NCI-H1048 (cell line): ENCODE measurements at regions not wholly inside any gene's neighbourhood (a gene's known extent, or its start where the extent isn't known, plus 50 kb on each side); places are given as distances from the start of the nearest gene placed in this dataset.
"Not testable (repeated sequence)": the region's sequence is repeated elsewhere in the genome, so short reads cannot be mapped to it uniquely, and the experiment has no call there.

Experiments
- DNase-seq: peaks from one replicate; lab custom pipeline; 2025; lab: John Stamatoyannopoulos, UW

DNA sequence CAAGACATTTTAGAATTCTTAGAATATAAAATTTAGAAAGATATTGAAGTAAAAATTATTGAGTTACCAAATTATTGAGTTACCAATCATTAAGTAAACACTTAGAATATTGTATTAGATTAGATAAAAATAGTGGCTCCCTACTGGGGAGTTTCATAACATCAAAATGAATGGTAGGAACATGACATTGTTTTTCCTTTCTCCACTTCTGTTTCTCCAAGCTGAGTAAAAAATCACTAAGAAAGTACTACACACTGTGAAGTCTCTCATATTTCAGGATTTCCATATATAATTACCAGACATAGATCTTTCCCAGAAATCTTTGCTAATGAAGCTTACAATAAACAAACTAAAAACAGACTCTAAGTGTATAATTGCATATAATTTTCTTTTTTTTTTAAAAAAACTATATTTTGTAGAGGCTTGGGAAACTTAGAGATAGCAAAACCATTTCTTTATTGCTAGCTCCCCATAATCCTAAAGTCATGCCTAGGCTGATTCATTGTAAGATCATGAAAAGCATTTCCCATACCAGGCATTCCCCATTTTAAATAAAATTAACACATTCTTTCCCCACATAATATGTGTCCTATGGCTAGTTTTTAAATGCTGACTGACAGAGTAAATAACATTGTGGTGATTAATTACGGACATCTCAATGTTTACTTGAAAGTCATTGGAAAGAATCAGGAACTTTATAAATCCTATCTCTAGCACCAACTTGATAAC lies 1408.7 kb upstream of the GOT2 start:
- DNase-seq = no peak

DNA sequence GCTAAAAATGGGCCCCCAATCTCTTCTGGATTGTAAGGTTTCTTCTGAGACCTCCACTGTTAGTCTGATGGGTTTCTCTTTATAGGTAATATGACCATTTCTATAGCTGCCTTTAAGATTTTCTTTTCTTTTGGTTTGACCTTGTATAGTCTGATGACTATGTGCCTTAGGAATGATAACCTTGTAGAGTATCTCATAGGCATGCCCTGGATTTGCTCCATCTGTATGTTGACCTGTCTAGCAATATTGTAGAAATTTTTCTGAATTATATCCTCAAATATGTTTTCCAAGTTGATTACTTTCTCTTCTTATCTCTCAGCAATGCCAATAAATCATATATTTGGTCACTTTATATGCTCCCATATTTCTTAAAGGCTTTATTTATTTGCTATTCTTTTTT lies 1403.8 kb upstream of the GOT2 start:
- DNase-seq = no peak

DNA sequence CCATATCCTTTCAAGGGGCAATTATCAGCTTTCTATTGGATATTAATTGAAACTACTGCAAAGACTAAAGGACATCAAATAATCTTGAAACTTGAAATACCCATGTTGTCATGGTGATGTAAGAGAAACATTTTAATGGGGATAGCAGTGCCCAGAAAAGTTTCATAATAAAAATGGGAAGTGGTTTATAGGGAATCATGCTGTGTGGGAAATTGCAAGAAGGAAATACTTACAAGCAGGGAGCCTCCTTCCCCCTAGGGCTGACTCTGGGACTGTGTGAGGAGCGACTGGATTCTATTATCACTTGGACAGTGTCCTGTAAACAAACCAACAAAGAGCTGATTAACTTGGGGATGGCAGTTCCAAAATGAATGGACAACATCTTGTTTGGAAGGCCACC lies 1393.1 kb upstream of the GOT2 start:
- no peak for DNase-seq

DNA sequence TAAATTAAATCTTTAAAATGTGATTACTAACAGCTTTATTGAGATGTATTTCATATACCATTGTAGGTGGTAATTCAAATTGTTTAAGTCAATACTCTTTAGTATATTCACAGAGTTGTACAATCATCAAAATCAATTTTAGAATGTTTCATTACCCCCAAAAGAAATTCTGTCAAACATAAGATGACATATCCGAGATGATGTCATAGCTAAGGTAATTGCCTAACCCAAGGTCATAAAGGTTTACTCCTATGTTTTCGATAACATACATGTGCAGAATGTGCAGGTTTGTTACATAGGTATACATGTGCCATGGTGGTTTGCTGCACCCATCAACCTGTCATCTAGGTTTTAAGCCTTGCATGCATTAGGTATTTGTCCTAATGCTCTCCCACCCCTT lies 1392.0 kb upstream of the GOT2 start:
- not testable (repeated sequence) for DNase-seq

DNA sequence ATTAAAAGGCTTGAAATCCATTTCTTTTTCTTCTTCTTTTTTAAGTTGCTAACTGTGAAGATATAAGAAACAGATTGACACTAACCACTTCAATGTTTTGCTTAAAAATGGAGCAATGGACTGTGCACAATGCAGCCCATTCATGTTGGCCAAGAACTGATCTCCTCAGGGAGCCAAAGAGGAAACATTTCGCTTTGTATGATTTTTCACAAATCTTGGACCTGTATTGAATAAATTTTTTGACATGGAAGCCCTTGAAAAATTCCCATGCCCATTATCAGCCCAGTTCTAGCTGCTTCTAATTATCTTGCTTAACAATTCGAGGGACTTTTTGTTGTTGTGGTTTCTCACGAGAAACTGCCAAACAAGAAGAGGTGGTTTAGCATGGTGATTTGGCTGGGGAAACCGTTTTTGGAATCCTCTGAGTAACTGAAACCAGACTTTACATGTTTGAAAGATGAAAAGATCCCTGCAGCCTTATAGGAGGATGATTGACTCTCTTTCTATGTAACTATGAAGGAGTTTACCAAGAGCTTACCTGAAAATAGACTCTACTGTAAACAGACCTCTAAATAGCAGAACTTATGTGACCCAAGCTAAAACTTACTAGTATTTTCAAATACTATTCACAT lies 1389.4 kb upstream of the GOT2 start:
- DNase-seq = no peak

DNA sequence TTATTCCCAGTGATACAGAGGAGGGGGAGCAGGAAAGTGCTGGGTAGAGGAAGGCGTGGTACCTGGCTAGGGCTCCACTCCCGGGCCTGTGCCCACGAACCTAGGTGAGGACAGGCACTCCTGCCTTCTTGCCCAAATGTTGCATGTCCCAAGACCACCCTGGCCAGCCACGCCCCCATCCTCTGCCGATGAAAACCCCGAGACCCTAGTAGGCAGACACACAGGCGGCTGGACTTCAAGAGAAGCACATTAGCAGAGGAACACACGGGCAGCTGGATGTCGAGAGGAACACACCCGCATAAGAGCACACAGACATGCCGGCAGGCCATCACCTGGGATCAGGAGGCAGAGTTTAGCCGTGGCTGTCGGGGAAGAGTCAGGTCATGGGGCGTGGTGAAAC lies 1386.5 kb upstream of the GOT2 start:
- no peak for DNase-seq

DNA sequence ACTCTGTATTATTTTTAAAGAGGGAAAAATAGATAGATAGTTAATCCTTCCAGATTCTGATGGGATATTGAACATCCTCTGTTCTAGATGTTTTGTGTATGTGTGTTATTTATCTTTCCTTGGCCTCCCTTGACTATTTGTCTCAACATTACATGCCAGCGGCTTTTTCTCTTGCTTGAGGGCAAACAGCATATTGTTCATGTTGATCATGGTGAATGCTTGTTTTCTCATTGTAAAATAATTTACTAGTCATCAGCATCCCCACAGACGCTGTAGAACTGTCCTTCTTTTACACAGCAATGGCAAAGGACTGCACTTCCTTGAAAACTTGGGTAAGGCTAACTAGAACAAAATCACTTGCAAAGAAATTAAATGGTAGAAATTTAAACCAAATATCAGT lies 1376.4 kb upstream of the GOT2 start:
- no peak for DNase-seq

DNA sequence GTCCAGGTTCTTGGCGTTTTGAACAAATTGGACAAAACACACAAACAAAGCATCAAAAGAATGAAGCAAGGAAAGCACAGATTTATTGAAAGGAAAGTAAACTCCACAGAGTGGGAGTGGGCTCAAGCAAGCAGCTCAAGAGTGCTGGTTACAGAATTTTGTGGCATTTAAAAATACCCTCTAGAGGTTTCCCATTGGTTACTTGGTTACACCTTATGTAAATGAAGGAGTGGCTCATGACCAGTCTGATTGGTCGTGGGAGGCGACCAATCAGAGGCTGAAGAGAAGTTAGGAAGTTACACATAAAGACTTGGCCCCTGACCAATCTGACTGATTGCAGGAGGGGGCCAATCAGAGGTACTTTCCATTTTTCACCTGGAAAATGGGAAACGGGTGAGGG lies 1373.8 kb upstream of the GOT2 start:
- no peak for DNase-seq

DNA sequence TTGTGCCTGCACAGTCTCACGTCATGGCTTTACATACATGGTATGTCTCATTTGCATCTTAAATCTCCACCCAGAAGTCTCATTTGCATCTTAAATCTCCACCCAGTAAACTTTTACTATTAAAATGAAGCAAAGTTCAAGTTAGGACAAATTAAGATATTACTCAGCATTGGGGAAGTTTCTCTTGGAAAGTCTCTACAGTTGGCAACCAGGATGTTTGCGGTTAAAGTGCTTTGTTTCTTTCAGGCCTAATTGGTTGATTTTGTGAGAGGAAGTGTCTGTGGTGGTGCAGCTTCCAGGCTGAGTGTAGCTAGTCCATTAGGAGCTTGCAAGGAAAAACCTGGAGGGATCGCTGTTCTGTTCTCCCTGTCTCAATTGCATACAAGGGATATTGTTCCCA lies 1373.3 kb upstream of the GOT2 start:
- DNase-seq = no peak

DNA sequence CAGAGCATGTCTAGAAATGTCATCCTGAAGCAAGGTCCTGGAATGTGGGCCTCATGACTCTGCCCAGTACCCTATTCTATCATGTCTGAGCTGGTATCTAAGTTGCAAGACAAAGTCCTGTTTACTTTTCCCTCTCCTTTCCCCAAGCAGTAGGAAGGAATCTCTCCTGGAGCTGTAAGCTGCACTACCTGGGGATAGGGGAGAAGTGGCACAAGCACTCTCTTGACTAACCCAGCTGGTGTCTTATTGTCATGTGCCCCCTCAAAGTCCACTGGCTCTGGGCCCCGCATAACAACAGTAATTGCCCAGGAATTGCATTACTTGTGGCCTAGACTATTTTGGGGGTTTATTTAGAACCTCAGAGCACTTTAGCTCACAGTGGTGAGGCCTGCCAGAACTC lies 1366.3 kb upstream of the GOT2 start:
- no peak for DNase-seq

DNA sequence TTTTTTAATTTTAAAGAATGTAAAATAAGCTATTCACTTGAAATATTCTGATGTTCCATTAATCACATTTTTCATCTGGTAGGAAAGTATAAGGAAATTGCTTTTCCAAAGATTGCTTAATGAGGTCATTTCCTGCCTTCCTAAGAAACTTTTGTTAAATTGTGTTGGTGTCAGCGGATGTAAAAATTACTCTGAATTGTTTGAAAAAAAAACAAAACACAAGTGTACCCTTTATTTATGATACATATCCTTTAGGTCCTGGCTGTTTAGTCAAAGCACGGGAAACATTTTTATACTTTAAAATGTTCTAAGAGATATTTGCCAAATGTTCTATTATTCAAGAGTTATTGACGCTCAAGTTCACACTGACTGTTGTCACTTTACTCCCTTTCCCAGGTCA lies 1357.4 kb upstream of the GOT2 start:
- no peak for DNase-seq

DNA sequence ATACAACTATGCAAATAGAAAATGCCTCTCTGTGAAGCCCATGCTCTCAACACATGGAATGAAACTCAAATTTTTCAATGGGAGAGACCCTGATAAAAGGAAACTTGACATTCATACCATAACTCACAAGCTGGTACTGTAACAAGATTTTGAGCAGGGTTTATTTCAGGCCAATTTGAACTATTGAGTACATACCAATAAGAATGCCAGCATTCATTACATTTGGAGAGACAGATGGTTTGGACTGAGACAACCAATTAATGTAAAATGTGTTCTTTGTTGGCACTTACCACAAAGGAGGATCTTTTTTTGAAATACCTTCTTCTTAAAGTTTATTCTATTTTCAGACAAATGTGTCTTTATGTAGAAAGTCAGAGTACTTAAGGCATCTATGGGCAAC lies 1357.0 kb upstream of the GOT2 start:
- DNase-seq = no peak

DNA sequence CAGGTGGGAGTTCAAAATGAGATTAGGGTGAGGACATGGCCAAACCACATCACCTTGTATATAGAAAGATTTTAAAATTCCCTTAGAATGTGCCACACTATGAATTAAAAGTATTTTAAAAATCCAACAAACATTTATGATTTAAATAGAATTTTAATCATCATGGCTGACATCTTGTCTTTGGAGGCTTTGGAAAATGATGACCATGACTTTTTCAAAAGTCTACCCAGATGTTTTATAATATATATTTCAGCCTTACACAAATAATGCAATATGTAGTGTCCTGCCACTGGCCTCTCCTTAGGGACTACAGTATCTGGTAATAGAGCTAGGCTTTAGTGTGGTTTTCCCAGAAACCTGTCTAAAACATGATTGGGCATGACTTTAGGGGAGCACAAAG lies 1353.4 kb upstream of the GOT2 start:
- no peak for DNase-seq

DNA sequence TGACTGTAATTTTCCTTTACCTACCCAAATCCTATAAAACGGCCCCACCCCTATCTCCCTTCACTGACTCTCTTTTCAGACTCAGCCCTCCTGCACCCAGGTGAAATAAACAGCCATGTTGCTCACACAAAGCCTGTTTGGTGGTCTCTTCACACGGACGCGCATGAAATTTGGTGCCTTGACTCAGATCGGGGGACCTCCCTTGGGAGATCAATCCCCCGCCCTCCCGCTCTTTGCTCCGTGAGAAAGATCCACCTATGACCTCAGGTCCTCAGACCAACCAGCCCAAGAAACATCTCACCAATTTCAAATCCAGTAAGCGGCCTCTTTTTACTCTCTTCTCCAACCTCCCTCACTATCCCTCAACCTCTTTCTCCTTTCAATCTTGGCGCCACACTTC lies 1344.7 kb upstream of the GOT2 start:
- not testable (repeated sequence) for DNase-seq

DNA sequence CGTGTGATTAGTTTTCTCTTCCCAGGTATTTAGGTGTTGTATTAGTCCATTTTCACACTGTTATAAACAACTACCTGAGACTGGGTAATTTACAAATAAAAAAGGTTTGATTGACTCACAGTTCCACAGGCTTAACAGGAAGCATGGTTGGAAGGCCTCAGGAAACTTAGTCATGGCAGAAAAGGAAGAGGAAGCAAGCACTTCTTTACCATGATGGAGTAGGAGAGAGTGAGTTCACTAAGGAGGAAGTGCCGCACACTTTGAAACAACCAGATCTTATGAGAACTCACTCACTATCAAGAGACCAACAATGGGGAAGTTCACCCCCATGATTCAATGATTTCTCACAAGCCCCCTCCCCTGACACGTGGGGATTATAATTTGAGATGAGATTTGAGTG lies 1343.7 kb upstream of the GOT2 start:
- no peak for DNase-seq

DNA sequence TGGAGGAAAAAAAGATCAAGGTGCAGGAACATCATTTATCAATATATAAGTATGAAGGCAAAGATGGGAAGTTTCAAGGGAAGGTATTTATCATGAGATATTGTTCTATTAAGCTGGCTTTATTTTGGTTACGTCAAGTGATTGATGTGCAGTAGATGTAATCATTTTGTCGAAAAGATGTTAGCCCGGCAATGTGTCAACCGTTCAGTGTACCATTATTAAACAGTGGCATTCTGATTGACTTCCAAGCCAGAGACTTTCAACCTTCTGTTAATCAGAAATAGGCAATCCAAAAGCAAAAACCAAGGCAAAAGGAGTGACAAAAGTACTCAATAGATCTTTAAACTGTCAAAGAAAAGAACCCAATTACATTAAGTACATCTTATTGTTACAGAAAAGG lies 1340.3 kb upstream of the GOT2 start:
- no peak for DNase-seq

DNA sequence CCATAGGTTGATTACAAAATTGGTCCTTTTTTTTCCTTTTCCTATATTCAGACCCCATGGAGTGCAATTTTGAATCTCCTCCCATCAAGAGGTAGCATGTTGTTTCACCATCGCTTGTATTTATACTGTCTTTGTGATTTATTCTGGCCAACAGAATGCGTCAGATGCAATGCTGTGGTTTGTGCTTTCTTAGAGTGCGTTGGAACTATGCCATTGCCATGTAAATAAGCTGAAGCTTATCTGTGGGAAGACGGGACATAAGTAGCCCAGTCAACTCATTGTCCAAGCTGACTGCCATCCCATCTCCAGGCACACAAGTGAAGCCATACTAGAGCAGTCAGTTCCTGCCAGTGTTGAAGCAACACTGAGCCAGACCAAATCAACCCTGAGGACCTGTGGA lies 1339.3 kb upstream of the GOT2 start:
- no peak for DNase-seq

DNA sequence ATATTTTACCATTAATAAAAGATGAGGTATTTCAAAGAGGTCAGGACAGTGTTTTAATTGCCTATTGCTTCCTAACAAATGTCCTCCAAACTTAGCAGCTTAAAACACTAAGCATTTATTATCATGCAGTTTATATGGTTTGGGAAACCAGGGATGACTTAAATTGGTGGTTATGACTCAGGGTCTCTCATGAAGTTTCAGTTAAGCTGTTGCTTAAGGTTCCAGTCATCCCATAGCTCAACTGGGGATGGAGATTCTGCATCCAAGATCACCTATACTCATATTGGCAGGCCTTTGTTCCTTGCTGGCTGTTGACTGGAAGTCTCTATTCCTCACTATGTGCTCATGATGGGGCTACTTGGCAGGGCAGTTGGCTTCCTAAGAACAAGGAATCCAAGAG lies 1329.9 kb upstream of the GOT2 start:
- no peak for DNase-seq

DNA sequence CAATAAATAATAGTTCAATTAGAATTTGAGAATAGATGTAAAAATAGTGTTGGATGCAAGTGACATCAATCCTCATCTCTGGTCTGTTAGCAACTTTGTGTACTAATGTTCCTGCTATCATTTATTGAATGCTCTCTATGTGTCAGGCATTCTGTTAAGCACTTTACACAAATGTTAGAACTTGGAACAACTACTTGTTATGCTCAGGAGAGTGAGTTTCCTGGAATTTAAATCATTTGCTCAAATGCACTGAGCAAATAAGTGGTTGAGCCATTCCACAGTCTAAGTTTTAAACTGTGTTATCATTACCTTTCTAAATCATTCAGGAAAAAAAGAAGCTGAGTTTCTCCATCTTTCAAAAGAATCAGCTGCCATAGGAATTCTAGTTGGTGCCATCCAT lies 1327.3 kb upstream of the GOT2 start:
- no peak for DNase-seq

DNA sequence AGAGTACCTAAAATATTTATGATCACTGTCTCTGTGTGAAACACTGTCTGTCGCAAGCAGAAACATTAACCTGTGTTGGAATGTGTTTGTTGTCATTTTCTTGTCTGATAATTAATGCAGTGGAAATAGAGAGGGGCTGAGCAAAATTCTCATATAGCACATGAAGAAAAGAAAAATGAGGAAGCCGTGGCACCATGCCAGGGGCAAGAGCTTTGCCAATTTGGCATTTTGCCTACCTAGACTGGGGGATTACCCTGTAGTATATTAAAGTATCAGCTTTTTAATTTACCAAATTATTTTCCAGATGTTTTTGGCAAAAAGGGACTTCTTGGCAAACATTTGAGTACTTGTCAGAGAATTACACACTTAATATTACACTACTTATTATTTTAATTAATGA lies 1326.6 kb upstream of the GOT2 start:
- DNase-seq = no peak

DNA sequence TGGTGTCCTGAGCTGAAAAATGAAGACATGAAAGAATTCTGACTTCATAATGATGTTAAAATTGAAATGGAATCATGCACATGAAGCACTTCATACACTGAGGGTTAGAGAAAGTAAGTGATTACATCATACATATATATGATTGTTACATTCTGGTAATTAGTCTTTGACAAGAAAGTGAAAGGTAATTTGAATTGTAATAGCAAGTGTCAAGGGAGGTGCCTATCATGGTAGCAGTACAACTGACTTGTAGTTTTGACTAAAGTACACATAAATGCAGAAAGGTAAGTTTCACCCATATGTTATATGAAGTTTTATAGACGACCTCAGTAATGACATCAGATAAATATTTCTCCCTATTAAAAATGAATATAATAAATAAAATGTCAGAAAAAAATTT lies 1325.0 kb upstream of the GOT2 start:
- no peak for DNase-seq

DNA sequence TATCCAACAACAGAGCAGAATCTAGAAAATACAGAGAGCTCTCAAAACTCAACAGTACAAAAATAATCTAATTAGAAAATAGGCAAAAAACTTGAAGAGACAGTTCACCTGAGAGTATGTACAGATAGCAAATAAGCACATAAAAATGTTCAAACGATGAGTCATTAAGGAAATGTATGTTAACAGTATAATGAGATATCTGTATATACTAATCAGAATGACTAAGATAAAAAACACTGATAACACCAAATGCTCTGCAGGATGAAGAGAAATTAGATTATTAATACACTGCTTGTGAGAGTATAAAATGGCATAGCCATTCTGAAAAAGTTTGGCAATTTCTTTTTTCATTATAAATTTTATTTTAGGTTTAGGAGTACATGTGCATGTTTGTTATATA lies 1307.6 kb upstream of the GOT2 start:
- DNase-seq = no peak

DNA sequence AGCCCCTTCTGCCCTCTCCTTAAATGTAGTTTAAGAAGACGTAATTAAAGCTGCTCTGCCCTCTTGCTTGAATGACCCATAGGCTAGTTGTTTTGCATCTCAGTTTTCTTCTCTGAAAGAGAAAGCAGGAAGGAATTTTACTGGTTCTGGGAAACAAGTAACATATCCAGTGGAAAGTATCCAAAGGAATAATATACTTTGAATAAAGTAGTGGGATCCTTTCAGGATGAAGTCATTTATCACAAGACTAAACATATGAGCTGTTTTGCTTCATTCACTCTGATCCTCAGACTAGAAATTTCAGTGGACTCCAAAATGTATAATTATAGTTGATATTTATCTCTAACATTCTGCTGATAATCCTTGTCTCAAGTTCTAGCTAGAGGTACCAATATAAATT lies 1297.6 kb upstream of the GOT2 start:
- DNase-seq = no peak

DNA sequence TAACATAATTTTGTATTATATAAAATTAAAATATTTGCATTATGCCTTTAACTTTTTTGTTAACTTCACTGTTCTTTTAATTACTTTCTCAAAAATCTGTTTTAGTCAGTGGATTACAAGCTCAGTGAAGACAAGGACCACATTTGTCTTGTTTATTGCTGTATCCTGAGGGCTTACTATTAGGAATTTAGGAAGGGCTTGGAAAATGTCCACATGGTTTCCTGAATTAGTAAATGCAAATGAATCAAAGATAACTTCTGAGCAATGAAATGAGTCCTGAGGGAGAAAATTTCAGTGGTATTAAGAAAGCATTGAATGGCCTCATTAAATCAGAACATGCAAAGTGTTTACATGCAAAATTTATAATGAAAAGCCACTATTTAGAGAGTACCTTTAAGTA lies 1293.2 kb upstream of the GOT2 start:
- no peak for DNase-seq
